NT2/D1 (cell line): ENCODE measurements at regions not wholly inside any gene's neighbourhood (a gene's known extent, or its start where the extent isn't known, plus 50 kb on each side); places are given as distances from the start of the nearest gene placed in this dataset.

Experiments used
- DNase-seq: peaks from one replicate; pipeline ENCODE4 v3.0.0-alpha.2; 2011; ENCODE audit warnings: low read depth, low spot score
- H3K27me3 ChIP-seq: 2 replicates; pipeline ENCODE4 v1.6.0; 2011; ENCODE audit warnings: mild to moderate bottlenecking; ENCODE audit not compliant: insufficient read length, insufficient read depth
- H3K36me3 ChIP-seq: 2 replicates; pipeline ENCODE4 v1.6.1; 2011; ENCODE audit warnings: mild to moderate bottlenecking, low read length, mixed read lengths; ENCODE audit not compliant: insufficient read depth, insufficient read length
- H3K4me1 ChIP-seq: 2 replicates; pipeline ENCODE4 v1.5.1; 2011; ENCODE audit not compliant: insufficient read depth, insufficient read length
- H3K4me3 ChIP-seq: 2 replicates; pipeline ENCODE4 v1.5.1; 2011; ENCODE audit warnings: low read depth; ENCODE audit not compliant: insufficient read length
- H3K9ac ChIP-seq: 2 replicates; pipeline ENCODE4 v1.6.0; 2011; ENCODE audit warnings: low read depth; ENCODE audit not compliant: insufficient read length
- H3K9me3 ChIP-seq: 2 replicates; pipeline ENCODE4 v1.5.1; 2011; ENCODE audit warnings: mild to moderate bottlenecking, low read length; ENCODE audit not compliant: insufficient read depth
- SUZ12 ChIP-seq: IDR thresholded peaks from 2 replicates; pipeline ENCODE4 v1.6.1; 2011; ENCODE audit not compliant: insufficient read length, insufficient read depth; ENCODE audit errors: extremely low read depth
- YY1 ChIP-seq: IDR thresholded peaks from 2 replicates; pipeline ENCODE4 v1.6.1; 2011; ENCODE audit not compliant: insufficient read length, insufficient read depth
- ZNF274 ChIP-seq: IDR thresholded peaks from 2 replicates; pipeline ENCODE4 v1.6.1; 2011; ENCODE audit warnings: mild to moderate bottlenecking, low read depth, low read length

GRCh38 chr7:41590986-41591385 lies 111.9 kb downstream of the INHBA start:
- Histone ChIP-seq H3K27me3 (no peaks in the 10 kb centered on the region), H3K4me1 (no peaks in the 10 kb centered on the region), H3K9ac (no peak overlapping the region), H3K9me3 (no peaks in the 10 kb centered on the region), H3K36me3 (no peaks in the 10 kb centered on the region), H3K4me3 (no peak overlapping the region)
- TF ChIP-seq ZNF274 (no peak), YY1 (no peak), SUZ12 (no peak)
- no peak for DNase-seq

- H3K9me3 ChIP-seq, result no peaks in the 10 kb centered on the region
- DNase-seq, result no peak
- H3K4me3 ChIP-seq, result no peak overlapping the region
- TF ChIP-seq YY1 (no peak), SUZ12 (no peak), ZNF274 (no peak)
- H3K36me3 ChIP-seq, result no peaks in the 10 kb centered on the region
- no peaks in the 10 kb centered on the region for H3K4me1 ChIP-seq
- H3K27me3 ChIP-seq, result no peaks in the 10 kb centered on the region
- no peak overlapping the region for H3K9ac ChIP-seq
Observed at GRCh38 chr7:41588341-41588740, 114.5 kb downstream of the INHBA start.

GRCh38 chr7:41586931-41587640 lies 115.8 kb downstream of the INHBA start:
- Histone ChIP-seq H3K27me3 (no peaks in the 10 kb centered on the region), H3K36me3 (no peaks in the 10 kb centered on the region), H3K9me3 (no peaks in the 10 kb centered on the region), H3K9ac (no peak overlapping the region), H3K4me1 (no peaks in the 10 kb centered on the region), H3K4me3 (no peak overlapping the region)
- TF ChIP-seq SUZ12, result no peak
- TF ChIP-seq YY1, result no peak
- no peak for TF ChIP-seq ZNF274
- DNase-seq, result no peak

- H3K9me3 ChIP-seq, result no peaks in the 10 kb centered on the region
- no peak for DNase-seq
- no peak for TF ChIP-seq ZNF274
- no peak for TF ChIP-seq SUZ12
- TF ChIP-seq YY1, result no peak
Observed at GRCh38 chr7:41584746-41585145, 118.1 kb downstream of the INHBA start.

GRCh38 chr7:41582116-41582515 lies 120.8 kb downstream of the INHBA start:
- Histone ChIP-seq H3K27me3 (no peaks in the 10 kb centered on the region), H3K36me3 (no peaks in the 10 kb centered on the region), H3K4me1 (no peaks in the 10 kb centered on the region), H3K4me3 (no peak overlapping the region), H3K9me3 (no peaks in the 10 kb centered on the region), H3K9ac (no peak overlapping the region)
- TF ChIP-seq YY1, result no peak
- no peak for TF ChIP-seq SUZ12
- no peak for TF ChIP-seq ZNF274
- no peak for DNase-seq

More at GRCh38 chr7:41584746-41585145, 118.1 kb downstream of the INHBA start:
- Histone ChIP-seq H3K4me3 (no peak overlapping the region), H3K27me3 (no peaks in the 10 kb centered on the region), H3K36me3 (no peaks in the 10 kb centered on the region), H3K9ac (no peak overlapping the region), H3K4me1 (no peaks in the 10 kb centered on the region)

- H3K4me3 ChIP-seq, result no peak overlapping the region
- H3K9me3 ChIP-seq, result no peaks in the 10 kb centered on the region
- no peaks in the 10 kb centered on the region for H3K36me3 ChIP-seq
- no peak for TF ChIP-seq YY1
- no peak for TF ChIP-seq SUZ12
- TF ChIP-seq ZNF274, result no peak
- no peaks in the 10 kb centered on the region for H3K4me1 ChIP-seq
- no peak for DNase-seq
- no peaks in the 10 kb centered on the region for H3K27me3 ChIP-seq
- no peak overlapping the region for H3K9ac ChIP-seq
Observed at GRCh38 chr7:41581041-41581440, 121.8 kb downstream of the INHBA start.

- no peaks in the 10 kb centered on the region for H3K4me1 ChIP-seq
- no peak overlapping the region for H3K9ac ChIP-seq
- no peaks in the 10 kb centered on the region for H3K9me3 ChIP-seq
- no peaks in the 10 kb centered on the region for H3K27me3 ChIP-seq
- no peak overlapping the region for H3K4me3 ChIP-seq
- no peaks in the 10 kb centered on the region for H3K36me3 ChIP-seq
- DNase-seq, result no peak
- no peak for TF ChIP-seq YY1
- no peak for TF ChIP-seq ZNF274
- TF ChIP-seq SUZ12, result no peak
Observed at GRCh38 chr7:41579961-41580935, 122.6 kb downstream of the INHBA start.
